ENCODE measurements at regions not wholly inside any gene's neighbourhood (a gene's known extent, or its start where the extent isn't known, plus 50 kb on each side); places are given as distances from the start of the nearest gene placed in this dataset.

DNA sequence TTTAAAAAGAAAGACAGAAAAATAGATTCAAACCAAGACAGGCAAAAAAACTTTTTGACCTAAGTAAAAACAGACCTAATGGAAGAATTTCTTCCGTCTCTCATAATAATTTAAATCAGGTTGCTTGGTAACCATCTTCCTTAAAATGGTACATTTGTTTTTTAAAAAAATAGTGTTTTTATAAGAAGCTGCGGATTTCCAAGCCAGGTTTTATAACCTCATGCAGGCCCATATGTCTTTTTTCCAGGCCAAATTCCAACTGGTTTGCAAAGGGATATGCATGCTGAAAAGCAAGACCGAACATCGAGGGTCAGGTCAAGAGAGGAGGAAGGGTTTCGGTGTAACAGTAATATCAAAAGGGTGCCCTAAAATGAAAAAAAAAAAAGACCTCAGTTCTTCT lies 172.9 kb downstream of the MAIP1 start:
- TF ChIP-seq, protein P1, sequence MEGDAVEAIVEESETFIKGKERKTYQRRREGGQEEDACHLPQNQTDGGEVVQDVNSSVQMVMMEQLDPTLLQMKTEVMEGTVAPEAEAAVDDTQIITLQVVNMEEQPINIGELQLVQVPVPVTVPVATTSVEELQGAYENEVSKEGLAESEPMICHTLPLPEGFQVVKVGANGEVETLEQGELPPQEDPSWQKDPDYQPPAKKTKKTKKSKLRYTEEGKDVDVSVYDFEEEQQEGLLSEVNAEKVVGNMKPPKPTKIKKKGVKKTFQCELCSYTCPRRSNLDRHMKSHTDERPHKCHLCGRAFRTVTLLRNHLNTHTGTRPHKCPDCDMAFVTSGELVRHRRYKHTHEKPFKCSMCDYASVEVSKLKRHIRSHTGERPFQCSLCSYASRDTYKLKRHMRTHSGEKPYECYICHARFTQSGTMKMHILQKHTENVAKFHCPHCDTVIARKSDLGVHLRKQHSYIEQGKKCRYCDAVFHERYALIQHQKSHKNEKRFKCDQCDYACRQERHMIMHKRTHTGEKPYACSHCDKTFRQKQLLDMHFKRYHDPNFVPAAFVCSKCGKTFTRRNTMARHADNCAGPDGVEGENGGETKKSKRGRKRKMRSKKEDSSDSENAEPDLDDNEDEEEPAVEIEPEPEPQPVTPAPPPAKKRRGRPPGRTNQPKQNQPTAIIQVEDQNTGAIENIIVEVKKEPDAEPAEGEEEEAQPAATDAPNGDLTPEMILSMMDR (IDR thresholded peaks at IDR 0.05; ENCODE audit: control insufficient read depth, insufficient read depth, low read depth, low read length, missing control alignments) = no peak
- no peak overlapping the region for H3K4me3 ChIP-seq (ENCODE audit: control insufficient read depth, low read depth, low read length)
- DNase-seq (ENCODE audit: low read depth) = no peak

DNA sequence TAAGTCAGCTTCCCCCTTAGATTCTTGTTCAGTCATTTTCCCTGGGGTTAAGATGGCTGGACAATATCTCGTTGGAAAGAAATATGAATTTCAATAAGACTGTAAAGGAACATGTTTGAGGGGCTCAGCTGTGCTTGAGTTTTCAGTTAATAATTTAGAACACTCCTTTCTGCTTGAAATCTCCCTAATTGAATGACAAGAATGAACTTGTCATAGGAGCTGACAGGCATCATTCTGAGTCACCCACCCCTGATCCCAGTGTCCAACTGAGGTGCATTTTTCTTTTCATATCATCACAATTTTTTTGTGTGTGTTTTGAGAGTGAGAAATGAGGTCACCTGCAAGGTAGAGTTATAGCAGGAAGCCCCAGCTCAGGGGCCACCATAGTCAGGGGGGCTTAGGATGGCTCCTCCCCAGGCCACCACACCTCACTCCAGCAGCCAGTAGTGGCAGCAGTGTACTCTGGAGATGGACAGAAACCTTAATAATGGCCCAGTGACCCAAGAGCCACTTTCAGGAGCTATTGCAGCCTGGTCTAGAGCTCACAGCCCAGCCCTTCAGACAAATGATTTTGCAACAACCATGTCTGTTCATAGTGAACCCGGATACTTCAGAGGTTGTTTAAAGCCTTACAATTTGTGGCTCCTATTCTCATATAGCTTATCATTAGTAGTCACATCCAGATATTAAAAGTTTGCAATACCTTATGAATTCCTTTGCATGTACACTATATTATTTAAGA lies 174.5 kb downstream of the MAIP1 start:
- H3K4me3 ChIP-seq (ENCODE audit: control insufficient read depth, low read depth, low read length) = no peak overlapping the region
- TF ChIP-seq, protein P1 (IDR thresholded peaks at IDR 0.05; ENCODE audit: control insufficient read depth, insufficient read depth, low read depth, low read length, missing control alignments) = no peak

DNA sequence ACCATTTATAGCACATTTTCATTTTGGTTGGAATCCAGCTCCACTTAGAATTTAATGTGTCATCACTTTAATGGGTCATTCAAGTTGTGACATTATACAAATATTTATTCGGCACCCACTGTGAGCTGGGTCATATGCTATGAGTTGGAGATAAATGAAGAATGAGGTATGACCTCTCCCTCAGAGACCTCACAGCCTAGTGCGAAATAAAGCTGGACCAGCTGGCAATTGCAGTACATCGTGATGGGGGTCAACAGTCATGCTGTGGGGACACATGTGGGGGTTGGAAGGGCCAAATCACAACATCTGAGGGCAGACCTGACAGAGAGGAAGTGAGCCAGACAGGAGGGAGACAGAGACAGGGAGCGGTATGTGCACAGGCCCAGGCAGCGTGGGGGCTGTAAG lies 175.4 kb downstream of the MAIP1 start:
- no peak overlapping the region for H3K4me3 ChIP-seq (ENCODE audit: control insufficient read depth, low read depth, low read length)
- TF ChIP-seq, protein P1 (IDR thresholded peaks at IDR 0.05; ENCODE audit: control insufficient read depth, insufficient read depth, low read depth, low read length, missing control alignments) = no peak
- no peak for DNase-seq (ENCODE audit: low read depth)

More for the DNA sequence above, 174.5 kb downstream of the MAIP1 start:
- no peak for DNase-seq (ENCODE audit: low read depth)

DNA sequence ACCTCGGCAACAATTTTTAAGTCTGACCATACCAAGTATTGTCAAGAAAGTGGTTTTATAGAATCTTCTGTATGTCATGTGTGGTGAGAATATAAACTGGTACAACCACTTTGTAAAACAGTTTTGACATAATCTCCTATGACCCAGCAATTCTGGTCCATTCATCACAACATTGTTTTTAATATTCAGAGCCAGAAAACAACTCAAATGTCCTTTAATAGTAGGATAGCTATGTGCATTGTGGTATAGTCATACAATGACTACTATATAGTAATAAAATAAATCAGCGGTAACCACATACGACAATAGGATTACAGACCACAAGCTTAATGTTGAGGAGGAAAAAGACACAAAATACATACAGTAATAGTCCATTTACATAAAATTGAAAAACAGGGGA lies 175.2 kb upstream of the SPATS2L start:
- TF ChIP-seq, protein P1 (IDR thresholded peaks at IDR 0.05; ENCODE audit: control insufficient read depth, insufficient read depth, low read depth, low read length, missing control alignments) = no peak
- no peak for DNase-seq (ENCODE audit: low read depth)

DNA sequence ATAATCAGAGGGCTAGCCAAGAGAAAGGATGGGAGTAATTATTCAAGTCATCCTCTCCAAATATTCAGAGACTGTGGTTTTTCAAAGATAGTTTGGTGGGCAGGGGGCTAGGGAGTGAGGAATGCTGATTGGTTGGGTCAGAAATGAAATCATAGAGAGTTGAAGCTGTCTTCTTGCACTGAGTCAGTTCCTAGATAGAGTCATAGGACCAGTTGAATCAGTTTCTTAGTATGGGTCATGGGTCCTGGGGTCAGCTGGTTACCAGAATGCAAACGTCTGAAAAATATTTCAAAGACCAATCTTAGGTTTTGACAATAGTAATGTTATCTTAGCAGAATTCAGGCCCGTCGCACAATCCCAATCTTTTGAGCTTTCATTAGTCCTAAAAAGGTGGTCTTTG lies 171.4 kb upstream of the SPATS2L start:
- DNase-seq (ENCODE audit: low read depth) = no peak
- no peak overlapping the region for H3K4me3 ChIP-seq (ENCODE audit: control insufficient read depth, low read depth, low read length)

More for the DNA sequence above, 175.2 kb upstream of the SPATS2L start:
- H3K4me3 ChIP-seq (ENCODE audit: control insufficient read depth, low read depth, low read length) = no peak overlapping the region

DNA sequence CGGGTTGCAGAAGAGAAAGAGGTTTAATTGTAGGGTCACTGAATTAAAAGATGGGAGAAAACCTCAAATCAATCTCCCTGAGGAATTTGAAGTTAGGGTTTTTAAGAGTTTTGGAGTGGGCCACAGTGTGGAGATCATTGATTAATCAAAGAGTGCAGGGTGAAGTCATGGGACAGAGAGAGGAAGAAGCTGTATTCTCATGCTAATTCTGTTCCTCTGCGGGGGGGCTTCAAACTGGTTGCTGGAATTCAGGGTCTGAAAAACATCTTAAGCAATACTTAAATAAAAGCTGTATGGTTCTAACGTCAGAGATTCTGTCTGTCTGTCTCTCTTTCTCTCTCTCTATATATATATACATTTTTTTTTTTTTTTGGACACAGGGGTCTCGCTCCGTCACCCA lies 169.8 kb upstream of the SPATS2L start:
- TF ChIP-seq, protein P1 (IDR thresholded peaks at IDR 0.05; ENCODE audit: control insufficient read depth, insufficient read depth, low read depth, low read length, missing control alignments) = no peak
- no peak for DNase-seq (ENCODE audit: low read depth)
- no peak overlapping the region for H3K4me3 ChIP-seq (ENCODE audit: control insufficient read depth, low read depth, low read length)

More for the DNA sequence above, 171.4 kb upstream of the SPATS2L start:
- TF ChIP-seq, protein P1 (IDR thresholded peaks at IDR 0.05; ENCODE audit: control insufficient read depth, insufficient read depth, low read depth, low read length, missing control alignments) = no peak

Data from AG09309 (cell line).